ENCODE measurements at regions not wholly inside any gene's neighbourhood (a gene's known extent, or its start where the extent isn't known, plus 50 kb on each side); places are given as distances from the start of the nearest gene placed in this dataset.

GRCh38 chr4:22237155-22237751 is 278.6 kb downstream of the ADGRA3 start:
- TF ChIP-seq CTCF (IDR thresholded peaks at IDR 0.05; ENCODE audit: insufficient read depth, low read depth, low read length): no peak
- TF ChIP-seq EZH2 (IDR thresholded peaks at IDR 0.05; ENCODE audit: insufficient read depth, low read length): no peak

Data from astrocyte (in vitro differentiated cells and primary cell).